IPS-18a (cell line): ENCODE measurements at regions not wholly inside any gene's neighbourhood (a gene's known extent, or its start where the extent isn't known, plus 50 kb on each side); places are given as distances from the start of the nearest gene placed in this dataset.
"Not testable (repeated sequence)": the region's sequence is repeated elsewhere in the genome, so short reads cannot be mapped to it uniquely, and the experiment has no call there.

Experiments used
- H3K27ac ChIP-seq: one replicate; pipeline ENCODE4 v1.5.1; 2013; ENCODE audit warnings: low read length
- H3K27me3 ChIP-seq: one replicate; pipeline ENCODE4 v1.6.1; 2013; ENCODE audit warnings: mild to moderate bottlenecking, low read length; ENCODE audit not compliant: control insufficient read depth, insufficient read depth
- H3K36me3 ChIP-seq: one replicate; pipeline ENCODE4 v1.6.1; 2013; ENCODE audit warnings: low read depth, low read length; ENCODE audit not compliant: control insufficient read depth
- H3K4me1 ChIP-seq: one replicate; pipeline ENCODE4 v1.6.1; 2013; ENCODE audit warnings: low read depth, low read length; ENCODE audit not compliant: control insufficient read depth
- H3K4me3 ChIP-seq: one replicate; pipeline ENCODE4 v1.5.1; 2013; ENCODE audit warnings: low read length
- H3K9ac ChIP-seq: one replicate; pipeline ENCODE4 v1.6.1; 2013; ENCODE audit warnings: mild to moderate bottlenecking, low read length, moderate library complexity
- H3K9me3 ChIP-seq: one replicate; pipeline ENCODE4 v1.6.1; 2013; ENCODE audit warnings: low read depth, low read length; ENCODE audit not compliant: control insufficient read depth

GRCh38 chr3:124043023-124043422 is 51.1 kb upstream of the ROPN1 start:
- Histone ChIP-seq H3K36me3 (no peaks in the 10 kb centered on the region), H3K9ac (no peak overlapping the region), H3K9me3 (no peaks in the 10 kb centered on the region), H3K4me3 (no peak overlapping the region), H3K4me1 (no peaks in the 10 kb centered on the region), H3K27me3 (no peaks in the 10 kb centered on the region), H3K27ac (no peak overlapping the region)

GRCh38 chr3:124044956-124045355 is 53.0 kb upstream of the ROPN1 start:
- H3K4me3 ChIP-seq = no peak overlapping the region
- H3K27ac ChIP-seq = no peak overlapping the region
- H3K36me3 ChIP-seq = no peaks in the 10 kb centered on the region
- H3K4me1 ChIP-seq = no peaks in the 10 kb centered on the region
- no peak overlapping the region for H3K9ac ChIP-seq
- no peaks in the 10 kb centered on the region for H3K9me3 ChIP-seq
- H3K27me3 ChIP-seq = no peaks in the 10 kb centered on the region

- Histone ChIP-seq H3K4me1 (no peaks in the 10 kb centered on the region), H3K4me3 (no peak overlapping the region), H3K9ac (no peak overlapping the region), H3K27me3 (no peaks in the 10 kb centered on the region), H3K27ac (no peak overlapping the region), H3K36me3 (no peaks in the 10 kb centered on the region), H3K9me3 (no peaks in the 10 kb centered on the region)
These were observed 57.3 kb upstream of the ROPN1 start for GRCh38 chr3:124048967-124049798.

GRCh38 chr3:124051636-124052035 is 59.7 kb upstream of the ROPN1 start:
- H3K27ac ChIP-seq = no peak overlapping the region
- no peaks in the 10 kb centered on the region for H3K27me3 ChIP-seq
- H3K9me3 ChIP-seq = no peaks in the 10 kb centered on the region
- no peak overlapping the region for H3K4me3 ChIP-seq
- H3K9ac ChIP-seq = no peak overlapping the region
- no peaks in the 10 kb centered on the region for H3K36me3 ChIP-seq
- H3K4me1 ChIP-seq = no peaks in the 10 kb centered on the region

- no peak overlapping the region for H3K9ac ChIP-seq
- no peaks in the 10 kb centered on the region for H3K4me1 ChIP-seq
- no peak overlapping the region for H3K27ac ChIP-seq
- no peaks in the 10 kb centered on the region for H3K27me3 ChIP-seq
- no peaks in the 10 kb centered on the region for H3K9me3 ChIP-seq
- H3K36me3 ChIP-seq = no peaks in the 10 kb centered on the region
- no peak overlapping the region for H3K4me3 ChIP-seq
These were observed 61.9 kb upstream of the ROPN1 start for GRCh38 chr3:124053871-124054270.

- Histone ChIP-seq H3K4me3 (no peak overlapping the region), H3K27me3 (no peaks in the 10 kb centered on the region), H3K9me3 (no peaks in the 10 kb centered on the region), H3K9ac (no peak overlapping the region), H3K27ac (no peak overlapping the region), H3K4me1 (peaks cover 4% of the 10 kb centered on the region), H3K36me3 (no peaks in the 10 kb centered on the region)
These were observed 64.9 kb upstream of the ROPN1 start for GRCh38 chr3:124056846-124057245.

GRCh38 chr3:124057420-124057819 is 65.5 kb upstream of the ROPN1 start:
- no peak overlapping the region for H3K9ac ChIP-seq
- H3K27ac ChIP-seq = no peak overlapping the region
- peaks cover 6% of the 10 kb centered on the region for H3K4me1 ChIP-seq
- H3K9me3 ChIP-seq = no peaks in the 10 kb centered on the region
- H3K36me3 ChIP-seq = no peaks in the 10 kb centered on the region
- H3K27me3 ChIP-seq = no peaks in the 10 kb centered on the region
- H3K4me3 ChIP-seq = no peak overlapping the region

GRCh38 chr3:124059580-124059979 is 67.7 kb upstream of the ROPN1 start:
- no peak overlapping the region for H3K9ac ChIP-seq
- H3K36me3 ChIP-seq = no peaks in the 10 kb centered on the region
- no peak overlapping the region for H3K4me3 ChIP-seq
- no peak overlapping the region for H3K27ac ChIP-seq
- H3K4me1 ChIP-seq = peaks cover 6% of the 10 kb centered on the region
- no peaks in the 10 kb centered on the region for H3K9me3 ChIP-seq
- no peaks in the 10 kb centered on the region for H3K27me3 ChIP-seq

- Histone ChIP-seq H3K9me3 (no peaks in the 10 kb centered on the region), H3K27ac (no peak overlapping the region), H3K9ac (no peak overlapping the region), H3K36me3 (no peaks in the 10 kb centered on the region), H3K4me3 (no peak overlapping the region), H3K4me1 (peaks cover 6% of the 10 kb centered on the region), H3K27me3 (no peaks in the 10 kb centered on the region)
These were observed 71.4 kb upstream of the ROPN1 start for GRCh38 chr3:124063197-124063909.

- Histone ChIP-seq H3K9ac (no peak overlapping the region), H3K27me3 (no peaks in the 10 kb centered on the region), H3K4me3 (no peak overlapping the region), H3K36me3 (no peaks in the 10 kb centered on the region), H3K27ac (no peak overlapping the region), H3K4me1 (peaks cover 6% of the 10 kb centered on the region), H3K9me3 (no peaks in the 10 kb centered on the region)
These were observed 72.1 kb upstream of the ROPN1 start for GRCh38 chr3:124064050-124064449.

GRCh38 chr3:124066543-124066942 is 74.6 kb upstream of the ROPN1 start:
- not testable (repeated sequence) for H3K4me3 ChIP-seq, H3K9ac ChIP-seq, H3K27me3 ChIP-seq, H3K4me1 ChIP-seq, H3K9me3 ChIP-seq, H3K27ac ChIP-seq, H3K36me3 ChIP-seq

- H3K27me3 ChIP-seq, H3K4me3 ChIP-seq, H3K9me3 ChIP-seq, H3K9ac ChIP-seq, H3K4me1 ChIP-seq, H3K27ac ChIP-seq, H3K36me3 ChIP-seq: not testable (repeated sequence)
These were observed 77.8 kb upstream of the ROPN1 start for GRCh38 chr3:124069706-124070105.
